ENCODE measurements at regions not wholly inside any gene's neighbourhood (a gene's known extent, or its start where the extent isn't known, plus 50 kb on each side); places are given as distances from the start of the nearest gene placed in this dataset.
"Not testable (repeated sequence)": the region's sequence is repeated elsewhere in the genome, so short reads cannot be mapped to it uniquely, and the experiment has no call there.

DNA sequence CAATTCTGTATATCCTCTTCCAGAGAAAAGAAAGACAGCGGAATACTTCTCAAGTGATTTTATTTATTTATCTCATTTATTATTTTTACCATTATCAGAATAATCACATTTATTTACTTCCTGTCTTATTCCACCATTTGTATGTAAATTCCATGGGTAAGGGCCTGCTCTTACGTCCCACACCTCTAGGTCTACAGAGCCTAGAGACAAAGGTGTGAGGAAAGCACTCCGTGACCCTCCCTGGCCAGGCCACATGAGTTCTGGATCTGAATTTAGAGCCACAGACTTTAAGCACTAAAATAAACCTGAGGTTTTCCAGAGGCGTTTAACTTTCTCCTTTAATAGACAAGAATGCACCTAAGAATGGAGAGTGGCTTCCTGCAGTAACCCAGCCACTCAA is 85.3 kb upstream of the CTSV start:
- TF ChIP-seq, protein P1, sequence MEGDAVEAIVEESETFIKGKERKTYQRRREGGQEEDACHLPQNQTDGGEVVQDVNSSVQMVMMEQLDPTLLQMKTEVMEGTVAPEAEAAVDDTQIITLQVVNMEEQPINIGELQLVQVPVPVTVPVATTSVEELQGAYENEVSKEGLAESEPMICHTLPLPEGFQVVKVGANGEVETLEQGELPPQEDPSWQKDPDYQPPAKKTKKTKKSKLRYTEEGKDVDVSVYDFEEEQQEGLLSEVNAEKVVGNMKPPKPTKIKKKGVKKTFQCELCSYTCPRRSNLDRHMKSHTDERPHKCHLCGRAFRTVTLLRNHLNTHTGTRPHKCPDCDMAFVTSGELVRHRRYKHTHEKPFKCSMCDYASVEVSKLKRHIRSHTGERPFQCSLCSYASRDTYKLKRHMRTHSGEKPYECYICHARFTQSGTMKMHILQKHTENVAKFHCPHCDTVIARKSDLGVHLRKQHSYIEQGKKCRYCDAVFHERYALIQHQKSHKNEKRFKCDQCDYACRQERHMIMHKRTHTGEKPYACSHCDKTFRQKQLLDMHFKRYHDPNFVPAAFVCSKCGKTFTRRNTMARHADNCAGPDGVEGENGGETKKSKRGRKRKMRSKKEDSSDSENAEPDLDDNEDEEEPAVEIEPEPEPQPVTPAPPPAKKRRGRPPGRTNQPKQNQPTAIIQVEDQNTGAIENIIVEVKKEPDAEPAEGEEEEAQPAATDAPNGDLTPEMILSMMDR (IDR thresholded peaks at IDR 0.05; ENCODE audit: extremely low read depth, missing control alignments) = no peak
- no peak for DNase-seq (ENCODE audit: low spot score)

DNA sequence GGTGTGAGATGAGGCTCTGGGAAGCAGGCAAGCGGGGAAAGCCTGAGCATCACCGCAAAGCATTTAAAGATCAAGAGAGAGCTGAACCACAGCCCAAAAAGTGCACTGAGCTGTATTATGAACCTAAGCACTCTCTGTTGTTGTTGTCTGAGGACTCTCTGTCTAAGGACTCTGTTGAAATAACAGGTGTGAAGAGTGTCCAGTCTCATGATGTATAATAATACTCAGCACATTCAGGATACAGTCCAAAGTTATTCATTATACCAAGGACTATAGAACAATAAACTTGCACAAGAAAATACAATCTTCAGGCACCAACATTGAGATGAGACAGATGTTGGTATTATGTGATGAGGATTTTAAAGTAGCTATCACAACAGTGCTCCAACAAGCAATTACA is 71.8 kb upstream of the CTSV start:
- TF ChIP-seq, protein P1 (IDR thresholded peaks at IDR 0.05; ENCODE audit: extremely low read depth, missing control alignments) = no peak
- no peak for DNase-seq (ENCODE audit: low spot score)

DNA sequence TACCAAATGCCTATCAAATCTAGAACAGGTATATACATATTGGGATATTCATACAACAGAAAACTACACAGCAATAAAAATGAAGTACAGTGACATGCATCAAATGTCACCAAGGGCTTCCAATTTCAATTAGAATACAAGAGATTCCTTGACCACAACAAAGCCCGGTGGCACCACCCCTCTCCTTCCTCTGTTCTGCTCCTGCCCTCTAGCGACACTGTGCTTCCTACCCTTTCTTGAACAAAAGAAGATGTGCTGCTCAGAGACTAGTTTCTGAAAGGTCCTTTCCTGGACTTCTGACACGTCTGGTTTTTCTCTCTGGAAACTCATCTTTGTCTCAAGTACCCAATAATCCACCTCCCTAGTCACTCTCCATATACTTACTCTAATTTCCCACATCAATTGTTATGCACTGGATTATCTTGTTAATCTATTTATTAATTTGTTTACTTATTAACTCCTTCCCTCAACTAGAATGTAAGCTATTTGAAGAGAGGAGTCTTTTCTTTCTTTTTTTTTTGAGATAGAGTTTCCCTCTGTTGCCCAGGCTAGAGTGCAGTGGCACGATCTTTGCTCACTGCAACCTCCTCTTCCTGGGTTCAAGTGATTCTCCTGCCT is 70.4 kb upstream of the CTSV start:
- TF ChIP-seq, protein P1 (IDR thresholded peaks at IDR 0.05; ENCODE audit: extremely low read depth, missing control alignments) = peak; percentile 44
- DNase-seq (ENCODE audit: low spot score) = peak; percentile 48

DNA sequence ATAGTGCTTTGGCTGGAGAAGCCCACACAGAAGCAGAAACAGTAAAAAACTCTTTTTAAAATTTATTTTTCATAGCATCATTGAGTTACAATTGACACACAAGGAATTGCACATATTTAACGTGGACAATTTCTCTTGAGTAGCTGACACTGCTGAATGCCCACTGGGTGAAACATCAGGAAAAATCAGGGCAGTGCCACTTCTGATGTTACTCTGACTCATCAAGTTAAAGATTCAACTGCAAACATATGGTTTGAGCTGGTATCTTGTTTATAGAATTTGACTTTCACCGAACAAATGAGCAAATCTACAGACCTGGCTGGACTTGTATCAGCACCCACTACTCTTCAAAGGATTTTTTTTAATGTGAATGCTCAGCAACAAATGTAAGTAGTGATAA is 66.3 kb upstream of the CTSV start:
- not testable (repeated sequence) for DNase-seq (ENCODE audit: low spot score)

DNA sequence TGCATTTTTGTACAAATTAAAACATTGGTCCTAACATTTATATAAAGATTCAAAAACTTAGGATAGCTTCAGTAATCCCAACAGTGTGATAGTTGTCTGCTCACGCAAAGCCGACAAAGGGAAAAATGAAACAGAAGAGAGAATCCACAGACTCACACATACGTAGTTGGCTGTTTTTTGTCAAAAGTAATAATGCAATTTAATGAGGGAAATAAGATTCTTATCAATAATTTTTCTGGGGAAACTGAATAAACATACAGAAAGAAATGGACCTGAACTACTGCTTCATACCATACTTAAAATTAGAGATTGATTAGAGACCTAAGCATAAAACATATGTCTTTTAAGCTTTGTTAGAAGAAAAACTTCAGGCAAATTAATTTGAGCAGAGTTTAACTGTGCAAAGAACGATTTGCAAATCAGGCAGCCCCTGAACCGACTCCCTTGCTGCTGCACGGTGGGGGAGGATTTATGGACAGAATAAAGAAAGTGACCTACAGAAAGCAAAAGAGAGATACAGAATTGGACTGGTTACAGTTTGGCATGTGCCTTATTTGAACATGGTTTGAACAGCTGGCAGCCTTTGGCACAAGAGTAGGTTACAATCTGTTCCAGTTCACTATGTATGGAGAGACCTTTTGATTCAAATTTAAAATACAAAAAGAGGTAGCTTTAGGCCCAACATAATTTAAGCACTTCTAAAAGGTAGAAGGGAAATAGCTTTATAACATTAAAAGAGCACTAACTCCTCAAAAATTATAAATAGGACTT is 64.9 kb upstream of the CTSV start:
- not testable (repeated sequence) for DNase-seq (ENCODE audit: low spot score)

DNA sequence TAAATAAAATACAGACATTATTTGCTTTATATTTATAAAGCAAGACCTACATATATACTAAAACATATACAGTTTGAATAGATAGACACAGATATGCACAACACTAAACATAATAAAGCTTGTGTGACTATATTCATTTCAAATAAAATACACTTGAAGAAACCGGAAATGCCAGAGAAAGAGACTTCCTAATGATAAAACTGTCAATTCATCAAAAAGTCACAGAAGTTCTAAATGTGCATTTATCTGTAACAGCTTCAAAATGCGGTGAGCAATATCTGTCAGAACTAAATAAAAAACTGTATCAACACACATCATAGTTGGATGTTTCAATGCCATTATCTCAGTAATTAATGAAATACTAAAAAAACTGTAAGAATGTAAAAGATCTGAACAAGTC is 60.6 kb upstream of the CTSV start:
- DNase-seq (ENCODE audit: low spot score) = not testable (repeated sequence)

DNA sequence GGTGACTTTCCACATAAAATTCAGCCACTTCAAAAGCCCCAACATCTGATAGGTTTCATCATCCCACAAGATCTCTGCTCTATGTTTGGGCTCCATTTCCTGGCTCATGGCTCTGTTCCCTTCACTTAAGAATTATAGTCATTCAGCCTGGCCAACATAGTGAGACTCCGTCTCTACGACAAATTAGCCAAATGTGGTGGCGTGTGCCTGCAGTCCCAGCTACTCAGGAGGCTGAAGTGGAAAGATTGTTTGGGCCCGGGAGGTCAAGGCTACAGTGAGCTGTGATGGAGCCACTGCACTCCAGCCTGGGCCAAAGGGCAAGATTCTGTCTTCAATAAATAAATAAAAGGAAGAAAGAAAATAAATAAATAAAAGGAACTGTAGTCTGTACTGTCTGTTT is 57.9 kb upstream of the CTSV start:
- DNase-seq (ENCODE audit: low spot score) = no peak
- TF ChIP-seq, protein P1 (IDR thresholded peaks at IDR 0.05; ENCODE audit: extremely low read depth, missing control alignments) = no peak

DNA sequence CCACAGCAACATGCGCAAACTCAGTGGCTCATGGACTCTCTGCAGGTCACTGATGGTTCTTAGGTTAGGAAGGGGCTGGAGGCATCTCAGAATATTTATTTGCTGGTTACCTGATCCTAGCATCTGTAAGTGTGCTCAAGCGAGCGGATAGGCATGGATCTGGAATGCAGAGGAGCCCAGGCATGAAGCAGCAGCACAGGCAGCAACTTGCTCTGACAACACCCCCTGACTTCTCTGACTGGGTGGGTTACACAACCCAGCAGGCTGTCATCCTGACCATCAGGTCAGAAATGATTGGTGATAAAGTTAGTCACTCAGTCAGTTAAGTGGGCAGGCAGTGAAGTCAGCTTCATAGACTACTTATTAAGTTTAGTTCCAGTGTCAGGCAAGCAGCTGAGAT is 50.4 kb upstream of the CTSV start:
- not testable (repeated sequence) for DNase-seq (ENCODE audit: low spot score)

All from GM20000 (cell line).